CD4-positive, alpha-beta T cell treated with Interferon gamma for 1 hour (primary cell): ENCODE measurements at regions not wholly inside any gene's neighbourhood (a gene's known extent, or its start where the extent isn't known, plus 50 kb on each side); places are given as distances from the start of the nearest gene placed in this dataset.
"Not testable (repeated sequence)": the region's sequence is repeated elsewhere in the genome, so short reads cannot be mapped to it uniquely, and the experiment has no call there.

ENCODE experiments used
- DNase-seq: peaks from one replicate; pipeline ENCODE4 v3.0.0-alpha.2; 2020

- no peak for DNase-seq
Observed at GRCh38 chr10:118805146-118805545, 50.4 kb upstream of the CACUL1 start.

- no peak for DNase-seq
Observed at GRCh38 chr10:118807512-118808305, 52.9 kb upstream of the CACUL1 start.

- DNase-seq, result no peak
Observed at GRCh38 chr10:118808601-118809356, 54.0 kb upstream of the CACUL1 start.

GRCh38 chr10:118809357-118810220, 54.8 kb upstream of the CACUL1 start:
- DNase-seq, result no peak

DNA sequence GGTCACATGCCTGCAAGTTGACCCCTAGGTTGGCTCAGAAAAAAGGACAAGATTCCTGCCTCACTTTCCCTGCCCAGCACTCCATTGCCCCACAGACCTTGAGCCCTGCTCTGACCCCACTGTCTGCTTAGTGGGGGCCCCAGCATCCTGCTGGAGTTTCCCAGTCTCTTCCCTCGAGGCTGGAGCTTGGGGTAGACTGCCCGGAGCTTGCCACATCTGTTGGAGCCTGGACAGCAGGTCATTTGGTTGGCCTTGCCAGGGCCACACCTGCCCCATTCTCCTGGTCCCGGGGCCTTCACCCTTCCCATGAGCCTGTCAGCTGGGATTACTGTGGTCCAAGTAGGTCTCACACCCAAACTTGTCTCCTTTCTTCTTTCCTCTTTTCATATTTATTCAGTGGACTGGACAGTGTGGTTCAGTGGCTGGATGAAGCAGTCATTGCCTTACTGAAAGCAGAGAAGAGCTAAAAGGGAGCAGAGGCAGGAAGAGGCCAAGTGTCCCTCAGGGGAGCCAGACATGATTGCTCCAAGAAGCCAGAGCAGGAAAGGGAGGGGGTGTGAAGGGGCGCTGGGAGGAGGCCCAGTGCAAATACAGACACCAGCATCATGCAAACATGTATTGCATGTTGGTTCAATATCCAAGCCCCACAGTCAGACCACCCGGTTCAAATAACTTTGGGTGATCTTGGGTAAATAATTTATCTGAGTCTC, 56.2 kb upstream of the CACUL1 start:
- DNase-seq, result no peak

DNA sequence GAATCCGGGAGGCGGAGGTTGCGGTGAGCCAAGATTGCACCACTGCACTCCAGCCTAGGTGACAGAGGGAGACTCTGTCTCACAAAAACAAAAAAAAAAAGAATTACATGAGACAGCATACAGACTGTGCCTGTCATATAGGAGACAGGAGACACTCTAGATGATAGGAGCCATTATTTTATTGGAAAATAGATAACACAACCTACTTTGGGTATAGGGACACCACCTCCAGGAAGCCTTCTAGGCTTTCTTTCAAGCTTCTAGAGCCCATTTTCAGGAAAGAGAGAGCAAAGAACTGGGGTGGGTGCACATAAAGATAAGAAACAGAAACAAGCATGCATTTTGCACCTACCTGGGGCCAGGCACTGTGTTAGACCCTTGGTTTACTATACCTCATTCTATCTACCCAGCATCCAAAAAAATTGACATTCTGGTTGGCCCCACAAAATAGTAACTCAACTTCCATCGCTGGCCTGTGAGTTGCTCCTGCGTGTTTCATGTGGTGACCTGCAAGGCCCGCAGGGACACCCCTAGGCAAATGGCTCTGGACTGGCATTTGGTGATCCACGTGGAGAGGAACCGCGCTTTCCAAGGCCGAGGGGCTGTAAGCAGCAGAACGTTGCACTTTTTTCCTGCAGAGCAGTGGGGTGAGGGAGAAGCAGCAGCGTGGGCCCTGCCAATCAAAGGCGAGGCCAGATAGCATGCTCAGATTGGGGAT, 57.1 kb upstream of the CACUL1 start:
- DNase-seq, result no peak

DNA sequence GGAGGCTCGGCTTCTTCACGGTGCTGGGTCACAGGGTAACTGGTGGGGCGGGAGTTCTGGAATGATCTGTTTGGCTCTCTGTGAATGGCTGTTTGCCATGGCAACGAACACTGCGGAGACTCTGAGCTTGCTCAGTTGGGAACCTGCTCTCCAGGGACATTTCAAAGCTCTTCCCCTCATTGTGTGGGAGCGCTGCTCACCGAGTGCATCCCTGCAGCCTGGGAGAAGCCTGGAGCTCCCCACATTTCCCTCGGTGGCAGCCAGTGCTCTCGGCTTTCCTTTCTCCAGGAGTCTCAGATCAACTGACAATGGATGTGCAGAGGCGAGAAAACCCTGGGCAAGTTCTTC, 57.6 kb upstream of the CACUL1 start:
- DNase-seq, result no peak

- not testable (repeated sequence) for DNase-seq
Observed at GRCh38 chr10:118813001-118813400, 58.2 kb upstream of the CACUL1 start.

- no peak for DNase-seq
Observed at GRCh38 chr10:118816471-118817168, 61.9 kb upstream of the CACUL1 start.

DNA sequence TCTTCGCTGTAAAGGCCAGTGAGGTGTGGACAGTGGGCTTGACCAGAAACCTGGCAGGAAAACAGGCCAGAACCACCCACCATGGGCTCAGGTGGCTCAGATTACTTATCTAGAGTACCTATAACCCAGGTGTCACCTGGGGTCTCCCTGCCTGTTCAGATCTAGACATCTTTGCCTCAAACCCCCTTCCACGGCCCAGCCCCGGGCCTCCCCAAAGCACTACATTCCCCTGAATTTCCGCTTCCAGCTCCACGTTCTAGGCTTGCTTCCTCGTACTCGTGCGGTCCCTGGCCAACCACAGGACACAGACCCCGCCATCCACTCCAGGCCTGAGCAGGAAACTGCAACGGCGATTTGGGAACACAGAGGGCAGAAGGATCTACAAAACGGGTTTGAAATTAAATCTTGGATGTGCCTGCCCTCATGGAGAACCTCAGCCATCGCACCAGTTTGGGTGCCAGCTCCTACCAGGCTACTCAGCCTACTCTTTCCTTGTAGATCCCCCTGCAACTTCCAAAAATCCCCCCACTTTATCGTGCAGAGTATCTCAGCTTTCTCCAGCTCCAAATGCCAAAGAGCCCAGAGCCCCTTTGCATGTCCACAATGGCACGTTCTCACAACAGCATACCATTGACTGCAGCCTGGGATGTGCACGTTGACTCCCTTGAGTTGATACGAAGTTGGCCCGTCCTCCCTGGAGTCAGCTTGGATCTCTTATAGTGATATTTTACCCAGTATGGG, 62.7 kb upstream of the CACUL1 start:
- DNase-seq, result no peak

- DNase-seq, result no peak
Observed at GRCh38 chr10:118818621-118819221, 64.0 kb upstream of the CACUL1 start.

DNA sequence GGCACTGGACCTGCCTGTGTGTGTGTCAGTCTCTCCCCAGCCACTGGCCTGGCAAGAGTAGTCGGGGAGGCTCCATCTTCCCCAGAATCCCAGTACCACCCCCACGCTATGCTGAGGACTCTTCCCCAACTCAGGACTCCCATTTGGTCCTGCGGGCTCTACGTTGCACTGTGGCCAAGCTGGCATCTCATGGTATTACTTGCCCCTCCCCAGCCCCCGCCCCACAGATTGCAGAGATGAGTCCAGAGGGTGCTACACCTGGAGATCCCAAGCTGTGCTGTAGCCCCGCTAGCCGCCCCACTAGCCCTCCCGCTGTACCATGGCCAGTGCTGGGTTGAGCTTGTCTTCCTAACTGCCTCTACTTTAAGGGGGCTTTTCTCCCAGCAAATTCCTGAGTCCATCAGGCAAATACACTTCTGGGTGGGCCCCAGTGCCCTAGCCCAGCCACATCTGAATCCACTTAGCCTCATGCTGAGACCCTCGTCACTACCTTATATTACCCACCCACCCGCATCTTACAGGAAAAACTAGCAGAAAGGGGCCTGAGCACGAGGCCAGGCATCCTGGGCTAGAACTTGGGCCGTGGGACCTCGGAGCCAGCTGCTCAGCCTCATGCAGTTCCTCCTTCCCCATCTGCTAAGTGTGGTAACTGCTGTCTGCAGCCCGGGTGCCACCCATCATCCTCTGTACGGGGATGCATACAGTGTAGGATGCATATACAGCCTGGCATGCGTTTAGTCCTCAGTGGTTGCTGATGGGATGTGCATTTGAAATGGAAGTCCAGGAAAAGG, 65.8 kb upstream of the CACUL1 start:
- no peak for DNase-seq

DNA sequence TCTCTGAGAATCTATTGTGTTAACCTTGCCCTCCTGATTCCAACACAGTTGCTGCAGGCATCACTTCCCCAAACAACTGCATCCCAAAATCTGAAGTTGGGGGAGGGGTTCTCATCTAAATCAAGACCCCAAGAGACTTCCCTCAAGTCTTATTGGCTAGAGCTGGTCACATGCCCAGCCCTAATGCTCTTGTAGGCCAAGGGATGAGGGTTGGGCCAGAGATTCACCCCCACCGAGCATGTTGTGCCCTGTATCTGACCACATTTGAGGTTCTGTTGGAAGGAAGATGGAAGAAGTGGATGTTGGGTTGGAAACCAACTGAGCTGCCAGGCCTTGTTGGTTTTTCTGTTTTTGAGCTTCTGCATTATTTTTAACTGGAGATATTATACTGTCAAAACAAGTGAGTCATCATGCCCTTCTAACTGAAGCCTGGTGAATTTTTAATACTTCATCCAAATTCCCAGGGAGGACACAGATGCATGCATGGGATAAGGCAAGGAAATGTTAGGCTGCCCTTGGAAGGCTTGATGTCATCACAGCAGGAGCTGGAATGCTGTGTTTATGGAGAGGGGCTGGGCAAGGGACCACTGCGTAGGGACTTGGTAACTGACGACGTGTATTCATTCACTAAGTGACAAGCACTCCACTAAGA, 68.6 kb upstream of the CACUL1 start:
- DNase-seq, result no peak

GRCh38 chr10:118827053-118827452, 72.3 kb upstream of the CACUL1 start:
- no peak for DNase-seq

DNA sequence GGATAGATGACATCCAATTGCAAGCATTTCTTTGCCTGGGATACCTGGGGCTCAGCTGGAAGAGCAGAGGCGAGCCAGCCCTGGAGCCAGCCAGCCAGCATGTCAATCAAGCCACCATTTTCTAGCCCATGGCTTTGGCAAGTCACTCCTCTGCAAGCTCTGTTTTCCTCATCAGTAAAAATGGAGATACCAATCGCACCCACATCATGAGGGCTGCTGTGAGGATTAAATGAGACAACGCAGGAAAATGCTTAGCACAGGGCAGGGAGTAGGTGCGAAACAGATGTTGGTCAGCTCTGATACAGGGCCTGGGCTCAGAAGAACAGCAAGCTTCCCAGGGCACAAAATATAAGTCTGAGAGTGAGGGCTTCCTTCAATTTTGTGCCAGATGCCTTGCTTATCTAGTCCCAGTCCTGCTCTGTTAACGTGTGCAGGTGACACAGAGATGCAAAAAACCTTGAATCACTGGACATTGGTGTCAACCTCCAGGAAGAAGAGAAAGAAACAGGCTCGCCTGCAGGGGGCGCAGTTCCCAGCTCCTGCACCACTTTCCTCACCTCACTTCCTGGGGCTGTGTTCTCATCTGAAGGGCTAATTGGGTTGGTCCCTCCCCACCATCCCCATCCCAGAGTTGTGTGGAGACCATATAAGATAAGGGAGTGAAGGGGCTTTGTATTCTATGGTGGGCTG, 72.8 kb upstream of the CACUL1 start:
- DNase-seq, result no peak

DNA sequence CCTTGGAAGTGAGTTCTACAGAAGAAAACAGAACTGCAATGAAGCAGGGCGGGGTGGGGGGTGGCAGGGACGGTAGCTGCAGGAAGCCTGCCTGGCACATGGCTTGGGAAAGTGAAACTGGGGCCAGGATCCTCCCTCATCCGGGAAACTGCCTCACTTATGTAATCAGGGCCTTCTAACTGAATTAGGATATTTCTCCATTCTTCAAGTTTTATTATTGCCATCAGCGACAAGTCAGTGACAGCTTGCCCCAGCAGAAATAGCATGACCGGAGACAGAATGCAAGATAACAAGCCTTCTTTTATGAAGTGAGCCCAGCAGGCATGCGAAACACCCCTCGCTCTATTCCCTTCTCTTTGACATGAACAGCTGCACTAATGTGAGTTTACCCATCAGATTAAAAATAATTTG, 77.5 kb upstream of the CACUL1 start:
- peak; percentile 39 for DNase-seq

DNA sequence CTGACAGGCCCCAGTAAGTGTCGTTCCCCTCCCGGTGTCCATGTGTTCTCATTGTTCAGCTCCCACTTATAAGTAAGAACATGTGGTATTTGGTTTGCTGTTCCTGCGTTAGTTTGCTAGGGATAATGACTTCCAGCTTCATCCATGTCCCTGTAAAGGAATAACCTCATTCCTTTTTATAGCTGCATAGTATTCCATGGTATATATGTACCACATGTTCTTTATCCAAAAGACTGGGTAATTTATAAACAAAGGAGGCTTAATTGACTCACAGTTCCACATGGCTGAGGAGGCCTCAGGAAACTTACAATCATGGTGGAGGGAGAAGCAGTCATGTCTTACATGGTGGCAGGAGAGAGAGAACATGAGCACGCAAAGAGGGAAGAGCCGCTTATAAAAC, 79.6 kb upstream of the CACUL1 start:
- not testable (repeated sequence) for DNase-seq

GRCh38 chr10:118835682-118836326, 81.0 kb upstream of the CACUL1 start:
- DNase-seq, result no peak
